A172 (cell line): ENCODE measurements at regions not wholly inside any gene's neighbourhood (a gene's known extent, or its start where the extent isn't known, plus 50 kb on each side); places are given as distances from the start of the nearest gene placed in this dataset.
"Not testable (repeated sequence)": the region's sequence is repeated elsewhere in the genome, so short reads cannot be mapped to it uniquely, and the experiment has no call there.

Experiments
- DNase-seq: peaks from one replicate; pipeline ENCODE4 v3.0.0-alpha.2; 2015; ENCODE audit warnings: low spot score

DNA sequence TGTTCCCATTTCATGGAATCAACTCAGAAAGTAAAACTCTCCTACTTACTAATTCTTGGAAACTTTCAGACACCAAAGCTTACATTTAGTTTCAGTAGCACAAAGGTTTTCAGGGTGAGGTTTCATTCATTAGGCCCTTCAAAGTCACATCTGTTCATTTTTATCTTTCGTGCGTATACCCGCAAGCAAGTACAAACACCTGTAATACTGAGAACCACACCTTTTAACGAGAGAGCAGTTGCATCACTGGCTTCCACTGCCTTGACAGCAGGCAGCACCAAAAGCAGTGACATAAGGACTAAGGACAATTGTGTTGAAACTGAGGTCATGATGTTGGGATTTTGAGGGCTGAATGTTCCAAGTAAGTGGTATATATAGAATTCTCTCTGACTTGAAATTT is 60.5 kb downstream of the GOLGA6L22 start:
- not testable (repeated sequence) for DNase-seq

DNA sequence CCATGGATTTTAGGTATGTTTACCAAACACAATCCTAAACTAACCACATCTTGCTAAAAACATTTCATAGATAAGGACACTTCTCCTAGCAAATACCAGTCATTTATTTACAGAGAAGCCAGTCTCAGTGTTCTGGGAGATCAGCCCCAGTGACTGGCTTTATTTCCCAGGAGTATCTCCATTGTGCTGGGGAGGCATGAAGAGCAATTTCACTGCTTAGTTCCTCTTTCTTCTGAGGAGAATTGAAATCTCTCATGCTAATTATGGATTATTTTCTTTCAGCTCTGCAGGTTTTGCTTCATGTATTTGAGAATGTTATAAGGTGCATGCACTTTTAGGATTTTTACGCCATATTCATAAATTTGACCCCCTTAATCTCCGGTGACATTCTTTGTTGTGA is 67.8 kb downstream of the GOLGA6L22 start:
- DNase-seq, result not testable (repeated sequence)

DNA sequence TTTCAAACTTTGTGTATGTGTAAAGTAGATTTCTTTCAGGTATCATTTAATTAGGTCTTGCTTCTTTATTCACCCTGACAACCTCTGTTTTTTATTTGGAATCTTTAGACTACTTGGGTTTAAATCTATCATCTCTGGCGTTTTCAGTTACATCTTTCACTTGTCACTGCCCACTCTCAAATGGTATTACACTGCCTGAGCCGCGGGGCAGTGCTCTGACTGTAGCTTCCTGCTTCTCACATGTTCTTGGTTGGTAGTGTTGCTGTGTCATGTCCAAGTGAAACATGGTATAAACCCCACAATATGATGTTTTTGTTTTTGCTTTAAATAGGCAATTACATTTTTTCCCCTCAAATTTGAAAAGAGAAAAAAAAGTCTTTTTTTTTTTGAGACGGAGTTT is 68.3 kb downstream of the GOLGA6L22 start:
- DNase-seq, result not testable (repeated sequence)

DNA sequence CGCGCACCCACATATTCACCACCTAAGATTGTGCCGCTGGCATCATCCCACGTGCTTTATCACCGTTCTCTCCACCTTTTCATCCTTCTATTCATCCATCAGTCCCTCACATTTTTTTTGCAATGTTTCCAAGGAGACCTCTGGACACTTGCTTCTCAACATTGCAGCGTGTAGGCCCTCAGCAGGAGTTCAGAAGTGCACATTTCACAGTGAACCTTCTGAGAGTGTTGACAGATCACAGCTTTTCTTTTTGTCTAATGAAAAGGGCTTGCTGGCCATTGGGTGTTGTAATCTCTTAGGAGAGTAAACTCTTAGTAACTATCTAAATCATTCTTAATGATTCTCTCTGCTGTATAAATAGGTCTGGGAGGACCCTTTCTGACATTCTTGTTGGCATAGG is 70.5 kb downstream of the GOLGA6L22 start:
- DNase-seq, result not testable (repeated sequence)

- DNase-seq, result not testable (repeated sequence)
Measured at GRCh38 chr15:22559701-22560100, 101.0 kb downstream of the GOLGA6L22 start.

DNA sequence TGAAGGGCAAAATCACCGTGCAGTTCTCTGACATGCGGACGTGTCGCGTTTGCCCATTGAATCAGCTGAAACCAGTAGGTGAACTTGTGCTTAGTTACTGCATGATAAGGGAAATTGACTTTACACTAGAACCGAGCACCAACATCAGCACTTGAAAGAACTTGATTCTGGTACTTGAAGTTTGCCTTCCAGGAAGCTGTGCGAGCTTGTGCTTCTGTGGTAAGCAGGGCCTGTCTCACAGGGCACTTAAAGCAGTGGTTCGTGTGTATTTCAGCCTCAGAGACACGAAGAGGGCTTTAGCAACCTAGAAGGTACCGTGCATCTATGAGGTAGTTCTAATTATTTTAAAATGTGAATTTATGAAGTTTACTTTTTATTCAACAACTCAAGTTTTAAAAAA is 103.0 kb downstream of the GOLGA6L22 start:
- DNase-seq, result not testable (repeated sequence)

GRCh38 chr15:22566510-22566909 is 107.8 kb downstream of the GOLGA6L22 start:
- not testable (repeated sequence) for DNase-seq

DNA sequence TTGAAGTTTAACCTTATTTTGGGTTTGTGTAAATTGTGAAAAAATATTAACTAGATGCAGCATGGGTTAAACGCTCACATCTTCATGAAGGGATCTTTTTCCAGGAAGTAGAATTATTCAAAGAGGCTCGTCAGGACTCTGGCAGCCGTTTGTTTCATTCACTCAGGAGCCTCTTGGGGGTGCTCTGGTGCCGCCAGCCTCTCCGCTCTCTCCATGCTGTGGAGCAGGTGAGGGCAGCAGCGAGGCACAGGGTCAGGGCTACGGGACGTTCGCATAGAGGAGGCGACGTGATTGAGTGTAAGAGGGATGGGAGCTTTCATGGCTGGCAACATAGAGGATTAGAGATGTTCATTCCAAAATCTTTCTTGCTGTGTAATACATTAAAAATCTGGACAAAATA is 110.8 kb downstream of the GOLGA6L22 start:
- DNase-seq, result not testable (repeated sequence)

GRCh38 chr15:22572152-22572735 is 113.5 kb downstream of the GOLGA6L22 start:
- not testable (repeated sequence) for DNase-seq

GRCh38 chr15:22572792-22573191 is 114.1 kb downstream of the GOLGA6L22 start:
- DNase-seq, result not testable (repeated sequence)

- not testable (repeated sequence) for DNase-seq
Measured at GRCh38 chr15:22577828-22578227, 119.1 kb downstream of the GOLGA6L22 start.

GRCh38 chr15:22579213-22579612 is 120.5 kb downstream of the GOLGA6L22 start:
- DNase-seq, result not testable (repeated sequence)

GRCh38 chr15:22587391-22587790 is 128.7 kb downstream of the GOLGA6L22 start:
- DNase-seq, result not testable (repeated sequence)

DNA sequence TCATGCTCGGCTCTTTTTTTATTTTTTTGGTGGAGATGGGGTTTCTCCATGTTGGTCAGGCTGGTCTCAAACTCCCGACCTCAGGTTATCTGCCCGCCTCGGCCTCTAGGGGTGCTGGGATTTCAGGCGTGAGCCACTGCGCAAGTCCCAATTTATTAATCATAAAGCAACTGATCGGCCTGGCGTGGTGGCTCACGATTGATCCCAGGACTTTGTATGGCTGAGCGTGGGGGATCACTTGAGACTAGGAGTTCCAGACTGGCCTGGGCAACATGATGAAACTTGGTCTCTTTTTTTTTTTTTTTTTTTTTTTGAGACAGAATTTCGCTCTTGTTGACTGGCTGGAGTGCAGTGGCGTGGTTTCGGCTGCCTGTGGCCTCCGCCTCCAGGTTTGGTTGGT is 139.8 kb downstream of the GOLGA6L22 start:
- DNase-seq, result not testable (repeated sequence)

DNA sequence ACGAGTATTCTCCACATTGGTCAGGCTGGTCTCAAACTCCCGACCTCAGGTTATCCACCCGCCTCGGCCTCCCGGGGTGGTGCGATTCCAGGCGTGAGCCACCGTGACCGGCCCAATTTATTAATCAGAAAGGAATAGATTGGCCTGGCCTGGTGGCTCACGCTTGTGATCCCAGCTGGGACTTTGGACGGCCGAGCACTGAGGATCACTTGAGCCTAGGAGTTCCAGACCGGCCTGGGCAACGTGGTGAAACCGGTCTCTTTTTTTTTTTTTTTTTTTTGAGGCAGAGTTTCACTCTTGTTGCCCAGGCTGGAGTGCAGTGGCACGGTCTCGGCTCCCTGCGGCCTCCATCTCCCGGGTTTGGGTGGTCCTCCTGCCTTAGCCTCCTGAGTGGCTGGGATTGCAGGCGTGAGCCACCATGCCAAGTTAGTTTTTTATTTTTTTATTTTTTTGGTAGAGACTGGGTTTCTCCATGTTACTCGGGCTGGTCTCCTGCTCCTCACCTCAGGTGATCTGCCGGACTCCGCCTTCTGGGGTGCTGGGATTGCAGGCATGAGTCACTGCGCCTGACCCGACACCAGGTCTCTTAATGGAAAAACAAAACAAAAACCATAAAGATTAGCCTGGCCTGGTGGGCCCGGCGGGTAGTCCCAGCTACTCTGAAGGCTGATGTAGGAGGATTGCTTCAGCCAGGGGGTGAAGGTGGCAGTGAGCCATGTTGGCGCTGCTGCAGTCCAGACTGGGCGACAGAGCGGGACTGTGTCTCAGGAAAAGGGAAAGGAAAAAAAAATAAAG is 141.0 kb downstream of the GOLGA6L22 start:
- DNase-seq, result peak; percentile 19

DNA sequence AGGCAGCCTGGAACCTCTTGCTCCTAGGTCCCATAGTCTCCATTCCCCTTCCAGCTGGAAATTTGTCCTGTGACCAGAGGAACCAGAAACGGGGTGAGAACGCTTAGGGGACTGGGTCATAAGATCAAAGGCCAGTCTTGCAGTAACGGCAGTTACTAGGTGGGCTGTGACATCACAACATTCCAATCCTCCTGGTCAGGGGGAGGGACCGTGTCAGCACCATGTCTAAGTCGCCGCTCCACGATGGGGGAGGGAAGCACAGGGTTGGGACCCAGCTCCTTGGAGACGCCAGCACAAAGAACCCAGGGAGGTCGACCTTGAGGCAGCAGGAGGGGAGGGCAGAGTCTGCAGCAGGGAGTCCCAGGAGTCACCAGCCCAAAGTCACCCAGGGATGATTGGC is 158.3 kb downstream of the GOLGA6L22 start:
- DNase-seq, result not testable (repeated sequence)

GRCh38 chr15:22631789-22632188 is 154.7 kb upstream of the NIPA1 start:
- DNase-seq, result not testable (repeated sequence)

- not testable (repeated sequence) for DNase-seq
Measured at GRCh38 chr15:22639983-22640382, 146.5 kb upstream of the NIPA1 start.

GRCh38 chr15:22649458-22649857 is 137.0 kb upstream of the NIPA1 start:
- DNase-seq, result not testable (repeated sequence)

DNA sequence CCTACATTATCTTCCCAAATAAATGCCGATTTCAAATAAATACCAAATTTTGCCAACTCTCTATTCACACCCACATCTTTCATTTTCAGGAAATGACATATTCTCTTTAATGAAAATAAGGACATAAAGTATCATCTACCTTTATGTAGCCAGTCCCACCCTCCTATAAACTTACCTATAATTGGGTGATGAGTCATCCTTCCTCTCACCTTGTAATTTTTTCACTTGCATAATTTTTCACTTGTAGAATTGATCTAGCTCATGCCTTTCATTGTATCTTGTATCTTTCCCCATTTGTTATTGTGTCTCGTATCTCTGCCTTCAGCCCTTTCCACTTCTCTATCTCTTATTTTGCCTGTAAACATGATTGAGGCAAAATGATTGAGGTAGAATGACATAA is 135.3 kb upstream of the NIPA1 start:
- not testable (repeated sequence) for DNase-seq

GRCh38 chr15:22664294-22665058 is 122.0 kb upstream of the NIPA1 start:
- DNase-seq, result not testable (repeated sequence)

DNA sequence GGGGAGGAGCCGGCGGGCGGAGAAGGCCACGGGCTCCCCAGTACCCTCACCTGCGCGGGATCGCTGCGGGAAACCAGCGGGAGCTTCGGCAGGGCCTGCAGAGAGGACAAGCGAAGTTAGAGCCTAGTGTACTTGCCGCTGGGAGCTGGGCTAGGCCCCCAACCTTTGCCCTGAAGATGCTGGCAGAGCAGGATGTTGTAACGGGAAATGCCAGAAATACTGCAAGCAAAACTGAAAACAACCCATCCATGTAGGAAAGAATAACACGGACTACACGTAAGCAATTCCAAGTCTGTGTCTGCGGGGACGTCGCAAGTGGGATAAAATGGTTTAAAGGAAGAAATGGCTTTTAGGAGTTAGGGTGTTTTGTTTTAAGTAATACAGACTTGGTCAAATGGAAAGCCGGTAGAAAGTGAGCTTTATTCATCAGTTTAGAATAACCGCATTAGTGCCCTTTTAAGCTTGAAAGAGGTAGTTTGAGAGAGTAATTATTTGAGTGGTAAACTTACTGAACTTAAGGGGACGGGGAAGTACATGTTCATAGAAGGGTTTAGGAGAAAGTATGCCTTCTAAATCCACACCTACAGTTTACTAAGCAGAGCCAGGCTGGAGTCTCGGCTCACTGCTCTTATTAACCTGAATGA is 121.3 kb upstream of the NIPA1 start:
- peak; percentile 30 for DNase-seq
